HG02938 (cell line): ENCODE measurements at regions not wholly inside any gene's neighbourhood (a gene's known extent, or its start where the extent isn't known, plus 50 kb on each side); places are given as distances from the start of the nearest gene placed in this dataset.

ENCODE experiments used
- ATAC-seq: cut with Tn5 transposase; IDR thresholded peaks from one replicate; pipeline ENCODE4 v1.9.1; 2021; ENCODE audit warnings: mild to moderate bottlenecking, moderate library complexity; ENCODE audit not compliant: unreplicated experiment

DNA sequence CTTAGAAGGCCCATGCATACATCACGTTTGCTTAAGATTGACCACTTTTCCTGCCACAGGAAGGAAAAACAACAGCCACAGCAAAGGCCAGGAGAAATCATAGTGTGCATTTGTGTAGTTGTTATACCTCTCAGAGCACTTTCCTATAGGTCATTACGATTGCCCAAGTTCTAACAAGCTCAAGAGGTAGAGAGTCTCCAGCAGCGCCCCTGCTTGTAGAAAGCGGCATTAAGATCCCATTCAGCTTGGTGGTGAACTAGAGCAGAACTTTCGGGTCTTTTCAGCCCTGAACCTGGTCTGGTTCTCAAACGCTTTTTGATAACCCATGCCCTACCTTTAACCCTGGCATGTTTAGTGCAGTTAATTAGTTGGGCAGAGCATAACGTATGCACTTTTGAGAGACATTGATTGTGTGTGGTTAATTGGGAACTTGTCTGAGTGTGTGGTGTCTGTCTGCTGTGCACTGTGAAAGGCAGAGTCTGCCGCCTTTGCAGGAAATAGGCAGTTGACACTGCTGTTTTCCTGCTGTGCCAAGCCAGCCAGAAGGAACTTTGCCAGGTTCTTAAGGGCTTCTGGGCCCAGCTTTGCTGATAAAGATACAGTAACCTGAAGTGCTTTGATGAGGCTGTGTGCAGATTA is 109.9 kb upstream of the CLMP start:
- no peak for ATAC-seq

DNA sequence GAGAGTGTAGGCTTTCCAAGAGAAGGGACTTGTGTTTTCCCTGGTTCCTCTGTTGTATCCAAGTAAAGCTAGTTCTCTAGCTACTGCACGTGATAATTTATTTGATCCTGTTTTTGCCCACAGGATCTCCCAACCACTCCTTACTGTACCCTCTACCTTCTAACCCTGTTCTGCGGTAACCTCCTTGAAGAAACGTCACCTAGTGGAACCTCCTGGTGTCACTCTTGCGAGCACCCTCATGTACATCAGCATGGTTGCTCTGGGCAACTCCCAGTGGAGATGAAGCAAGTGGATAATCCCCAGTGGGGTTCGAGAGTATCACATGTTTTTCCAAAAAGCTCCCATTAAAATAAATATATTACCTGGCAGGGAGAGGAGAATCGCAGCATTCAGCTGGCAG is 108.9 kb upstream of the CLMP start:
- ATAC-seq: peak; percentile 31

DNA sequence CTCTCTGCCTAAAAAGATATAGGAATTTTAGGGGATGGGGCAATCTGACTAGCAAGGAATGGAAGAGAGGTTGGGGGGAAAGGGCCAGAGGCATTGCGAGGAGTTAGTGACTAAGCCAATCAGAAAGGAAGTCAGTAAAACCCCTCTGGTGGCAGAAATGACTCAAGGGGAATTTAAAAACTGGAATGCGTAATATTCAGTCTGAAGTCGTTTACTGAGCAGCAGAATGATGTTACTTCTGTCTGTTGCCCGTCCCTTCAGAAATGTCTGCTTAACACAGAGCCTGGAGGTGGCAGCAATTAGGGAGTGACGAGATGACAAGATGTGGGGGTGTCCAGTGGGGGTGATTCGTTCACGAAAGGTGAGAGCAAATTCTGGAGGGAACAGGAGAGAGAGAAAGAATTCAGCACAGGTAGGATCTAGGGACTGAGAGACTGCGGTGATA is 107.7 kb upstream of the CLMP start:
- peak; percentile 50 for ATAC-seq

DNA sequence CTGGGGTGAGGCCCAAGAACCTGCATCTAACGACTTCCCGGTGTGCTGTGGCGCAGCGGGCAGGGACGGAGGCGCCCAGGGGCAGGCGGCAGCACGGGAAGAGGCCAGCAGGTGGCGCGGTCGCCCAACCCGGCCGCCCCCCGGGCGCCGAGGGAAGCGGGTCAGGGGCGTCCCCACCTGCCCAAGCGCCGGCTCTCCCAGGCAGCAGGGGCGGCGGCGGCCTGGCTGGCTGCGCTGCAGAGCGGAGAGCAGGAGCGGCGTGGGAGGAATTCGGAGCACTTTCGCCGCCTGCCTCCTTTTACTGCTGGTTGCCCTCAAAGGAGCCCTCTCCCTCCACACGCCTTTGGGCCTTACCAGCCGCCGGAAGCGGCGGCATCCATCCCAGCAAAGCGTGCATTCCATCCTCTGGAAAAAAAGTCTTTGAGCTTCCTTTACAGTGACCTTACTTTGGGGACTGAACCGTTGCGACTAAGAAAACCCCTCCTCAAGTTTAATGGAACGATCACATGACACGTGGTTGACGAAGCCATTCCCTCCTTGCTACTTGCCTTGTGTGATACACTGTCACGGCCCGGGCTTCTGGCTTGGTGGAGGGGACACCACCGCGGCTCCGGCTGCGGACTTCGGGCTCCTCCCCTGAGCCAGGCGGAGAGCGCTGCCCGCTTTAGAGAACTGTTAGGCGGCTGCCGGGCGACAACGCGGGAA is 106.8 kb upstream of the CLMP start:
- no peak for ATAC-seq

DNA sequence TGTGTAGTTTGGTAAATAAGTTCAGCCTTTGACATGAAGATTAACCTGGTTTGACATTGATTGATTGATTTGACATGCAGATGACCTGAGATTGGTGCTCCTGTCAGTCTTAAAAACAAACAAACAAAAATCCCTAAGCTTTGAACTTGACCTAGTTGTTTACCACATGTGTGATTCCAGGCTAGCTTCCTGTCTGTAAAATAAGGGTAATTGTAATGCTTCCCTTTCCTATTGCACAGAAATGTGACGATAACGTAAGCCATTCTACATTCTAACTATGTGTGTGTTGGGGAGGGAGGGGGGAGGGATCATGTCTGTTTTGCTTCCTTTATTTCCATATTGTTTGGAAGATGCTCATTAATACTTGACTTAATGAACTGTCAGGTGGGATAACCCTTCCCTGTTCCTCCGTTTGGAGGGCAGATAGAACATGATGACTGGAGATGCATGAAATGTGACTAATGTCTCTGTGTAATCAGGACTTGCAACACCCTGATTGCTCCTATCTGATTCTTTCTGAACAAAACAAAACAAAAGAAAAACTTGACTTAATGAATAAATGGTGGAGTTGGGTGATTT is 106.1 kb upstream of the CLMP start:
- ATAC-seq: no peak

DNA sequence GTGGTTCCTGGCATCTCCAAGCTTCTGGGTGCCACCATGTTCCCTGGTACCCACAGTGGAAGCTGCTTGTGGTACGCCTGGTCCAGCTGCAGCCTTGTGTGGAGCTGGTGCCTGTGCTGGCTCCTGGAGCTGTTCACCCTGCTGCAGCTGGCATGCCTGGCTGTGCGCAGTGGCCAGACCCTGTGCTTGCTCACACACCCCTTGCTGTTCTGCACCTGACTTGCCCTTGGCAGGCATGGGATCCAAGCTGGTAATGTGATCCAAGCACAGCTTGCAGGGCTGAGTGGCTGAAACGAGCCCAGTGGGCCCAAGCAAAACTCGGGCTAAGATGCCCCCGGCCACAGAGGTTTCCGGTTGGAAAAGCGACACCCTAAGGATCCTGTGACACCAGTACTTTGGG is 104.7 kb upstream of the CLMP start:
- ATAC-seq: no peak

DNA sequence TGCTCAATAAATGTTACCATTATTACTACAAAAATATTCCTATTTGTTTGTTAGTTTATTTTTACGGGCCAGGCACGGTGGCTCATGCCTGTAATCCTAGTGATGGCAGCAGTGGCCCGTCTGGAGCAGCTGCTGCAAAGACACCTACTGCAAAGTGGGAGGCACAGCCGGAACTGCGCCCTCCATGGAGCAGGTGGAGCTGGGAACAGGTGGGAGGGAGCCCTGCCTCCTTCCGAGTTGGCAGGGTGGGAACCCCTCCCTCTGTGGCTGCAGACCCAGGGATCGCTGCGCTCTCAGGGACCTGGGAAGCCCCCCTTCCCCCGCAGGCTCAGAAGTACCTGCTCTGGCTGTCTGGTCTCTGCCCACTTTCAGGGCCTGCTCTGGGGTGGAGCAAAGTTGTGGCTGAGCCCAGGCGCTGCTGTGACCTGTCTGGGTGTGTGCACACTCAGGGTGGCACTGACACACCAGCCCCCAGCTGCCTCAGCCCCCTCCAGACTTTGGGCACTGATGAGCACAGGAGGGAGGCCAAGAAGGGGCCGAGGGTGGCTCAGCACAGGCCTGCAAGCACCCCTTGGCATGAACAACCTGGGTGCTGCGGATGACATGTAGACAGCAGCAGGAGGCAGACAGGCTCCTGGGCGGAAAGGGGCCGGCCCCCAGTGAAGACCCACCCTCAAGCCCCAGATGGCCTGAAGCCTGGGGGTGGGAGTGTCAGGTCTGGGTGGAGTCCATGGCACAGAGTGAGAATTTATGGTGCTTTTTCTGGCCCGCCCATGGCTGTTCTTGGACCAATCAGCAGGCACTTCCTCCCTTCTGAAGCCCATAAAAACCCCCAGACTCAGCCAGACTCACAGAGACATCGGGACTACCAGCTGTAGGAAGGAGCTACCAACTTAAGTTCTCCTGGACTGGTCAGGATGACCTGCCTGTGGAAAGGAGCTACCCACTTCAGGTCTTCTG is 103.7 kb upstream of the CLMP start:
- no peak for ATAC-seq

DNA sequence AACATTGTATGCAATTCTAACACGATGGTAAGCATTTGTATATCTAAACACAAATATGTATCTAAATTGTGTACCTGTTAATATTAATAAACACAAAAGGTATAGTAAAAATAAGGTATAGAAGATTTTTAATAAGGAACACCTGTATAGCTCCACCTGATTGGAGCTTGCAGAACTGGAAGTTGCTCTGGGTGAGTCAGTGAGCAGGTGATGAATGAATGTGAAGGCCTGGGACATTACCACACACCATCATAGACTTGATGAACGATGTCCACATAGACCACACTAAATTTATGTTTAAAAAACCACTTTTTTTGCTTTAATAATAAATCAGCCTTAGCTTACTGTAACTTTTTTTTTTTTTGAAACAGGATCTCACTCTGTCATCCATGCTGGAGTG is 97.6 kb upstream of the CLMP start:
- no peak for ATAC-seq

DNA sequence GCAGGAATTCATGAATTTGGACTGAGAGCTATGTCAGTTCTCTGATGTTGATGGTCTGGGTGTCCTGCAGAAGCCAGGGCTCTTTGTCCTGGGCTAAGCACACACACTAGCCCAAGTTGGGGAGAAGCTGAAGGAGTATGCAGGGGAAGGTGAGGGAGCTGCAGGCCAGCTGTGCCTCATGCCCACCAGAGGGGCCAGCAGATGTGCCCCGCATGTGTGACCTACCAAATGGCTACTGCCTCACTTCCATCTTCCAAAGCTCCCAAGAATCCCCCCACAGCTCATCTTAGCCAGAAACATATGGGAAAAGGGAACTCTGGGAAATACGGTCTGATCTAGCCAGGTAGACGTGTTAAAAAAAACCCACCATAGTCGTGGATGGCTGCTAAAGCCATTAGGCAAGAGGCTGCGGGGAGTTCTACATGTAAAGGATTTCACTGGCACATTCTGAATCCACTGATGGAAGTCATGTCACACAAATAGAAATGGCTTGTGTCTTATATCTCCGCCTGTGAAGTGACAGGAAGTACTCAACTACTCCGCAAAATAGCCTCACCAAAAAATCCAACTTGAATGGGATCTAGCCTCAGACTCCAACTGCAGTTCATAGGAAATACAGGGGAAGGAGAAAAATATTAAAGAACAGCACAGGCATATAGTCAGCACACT is 96.3 kb upstream of the CLMP start:
- ATAC-seq: no peak

DNA sequence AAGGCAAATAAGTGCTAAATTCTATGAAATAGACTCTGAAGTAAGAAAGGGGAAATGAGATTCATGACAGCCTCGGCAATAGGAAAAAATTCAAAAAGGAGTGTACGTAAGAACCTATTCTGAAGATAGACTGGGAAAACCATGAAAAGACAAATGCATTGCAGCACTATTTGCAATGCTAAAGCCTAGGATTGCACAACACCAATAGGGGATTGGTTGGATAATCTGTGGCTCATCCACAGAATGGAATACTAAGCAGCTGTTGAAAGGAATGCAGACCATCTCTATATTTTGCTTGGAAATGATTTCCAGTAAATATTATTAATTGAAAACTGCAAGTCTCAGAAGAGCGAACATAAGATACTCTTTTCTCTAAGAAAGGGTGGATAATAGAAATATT is 91.7 kb upstream of the CLMP start:
- no peak for ATAC-seq

DNA sequence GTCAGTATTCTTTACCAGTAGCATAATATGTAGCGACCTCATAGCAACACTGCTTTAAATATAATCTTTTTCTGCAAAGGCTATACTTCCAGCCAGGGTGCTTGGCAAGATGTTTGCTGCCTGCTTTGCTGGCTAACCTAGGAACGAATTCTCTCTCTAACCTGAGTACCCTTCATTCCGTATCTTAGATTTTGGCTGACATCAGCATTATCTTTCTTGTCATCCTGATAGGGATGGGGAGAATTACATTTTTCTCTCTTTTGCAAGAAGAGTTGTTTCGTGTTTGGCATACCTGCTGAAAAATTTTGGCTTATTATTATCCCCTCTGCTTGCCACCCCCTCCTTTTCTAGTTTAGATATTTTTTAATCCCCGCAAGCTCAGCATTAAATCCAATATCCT is 91.2 kb upstream of the CLMP start:
- ATAC-seq: no peak

DNA sequence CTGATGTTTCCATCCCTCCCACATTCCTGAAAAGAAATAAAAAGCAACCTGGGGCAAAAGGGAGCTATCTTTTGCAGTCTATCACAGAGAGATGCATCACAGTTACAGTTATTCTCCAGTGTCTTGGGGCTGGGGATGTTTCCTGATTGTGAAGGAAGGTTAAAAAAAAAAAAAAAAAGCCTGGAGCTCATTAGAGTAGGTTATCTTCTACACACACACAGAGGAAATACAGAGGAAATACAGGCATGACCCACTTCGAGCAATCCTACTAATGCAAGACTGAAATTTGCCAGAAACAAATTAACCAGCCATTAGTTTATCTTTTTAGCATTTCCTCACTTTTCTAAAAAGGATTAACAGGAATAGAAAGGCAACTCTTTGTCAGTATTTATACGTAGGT is 89.4 kb upstream of the CLMP start:
- no peak for ATAC-seq

DNA sequence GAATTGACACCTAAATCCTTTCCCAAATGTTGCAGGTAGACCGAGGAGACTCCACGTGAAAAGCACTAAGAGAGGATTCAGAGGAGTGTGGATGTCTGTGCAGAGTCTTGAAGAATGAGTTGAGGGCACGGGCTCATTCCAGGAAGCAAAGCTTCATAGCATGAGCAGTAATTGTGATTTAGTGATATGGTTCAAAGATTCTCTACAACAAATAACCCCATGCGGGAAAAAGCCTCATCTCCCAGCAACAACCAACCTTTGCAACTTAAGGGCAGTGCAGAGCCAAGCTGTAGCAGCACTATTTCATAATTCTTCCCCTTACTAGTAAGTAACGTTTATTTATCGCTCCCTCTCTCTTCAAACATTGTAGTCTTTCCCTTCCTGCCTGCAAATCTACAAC is 87.5 kb upstream of the CLMP start:
- ATAC-seq: no peak

DNA sequence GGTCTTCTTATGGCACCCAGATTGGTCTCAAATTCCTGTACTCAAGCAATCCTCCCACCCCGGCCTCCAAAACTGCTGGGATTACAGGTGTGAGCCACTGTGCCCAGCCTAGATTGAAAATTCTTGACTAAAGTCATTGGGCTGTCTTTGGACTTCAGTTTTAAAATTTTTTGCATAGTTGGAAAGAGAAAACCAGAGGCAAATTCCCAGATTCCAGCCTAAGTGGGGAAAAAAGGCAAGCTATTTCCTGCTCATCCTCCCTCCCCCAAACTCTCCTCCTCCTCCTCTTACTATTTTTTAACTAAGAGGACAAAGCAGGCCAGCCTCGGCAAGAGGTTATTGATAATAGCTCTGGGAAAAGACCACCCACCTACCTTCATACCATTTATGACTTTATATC is 78.6 kb upstream of the CLMP start:
- no peak for ATAC-seq

DNA sequence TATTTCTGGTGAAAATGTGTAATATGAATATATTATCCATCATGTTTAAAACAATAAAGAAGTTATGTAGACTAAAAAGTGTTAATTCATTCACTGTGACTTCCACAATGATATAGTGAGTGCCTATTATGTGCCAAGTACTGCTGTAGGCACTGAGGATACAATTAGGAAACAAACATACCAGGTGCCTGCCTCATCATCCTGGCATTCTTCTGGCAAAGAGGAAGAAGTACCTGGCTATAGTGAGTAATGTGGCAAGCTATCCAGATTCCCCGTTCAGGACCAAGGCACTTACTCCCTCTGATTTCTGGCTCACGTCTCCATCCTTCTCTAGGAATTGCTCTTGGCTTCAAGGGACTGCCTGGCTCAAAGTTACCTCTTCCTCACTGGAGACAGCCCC is 77.5 kb upstream of the CLMP start:
- no peak for ATAC-seq

DNA sequence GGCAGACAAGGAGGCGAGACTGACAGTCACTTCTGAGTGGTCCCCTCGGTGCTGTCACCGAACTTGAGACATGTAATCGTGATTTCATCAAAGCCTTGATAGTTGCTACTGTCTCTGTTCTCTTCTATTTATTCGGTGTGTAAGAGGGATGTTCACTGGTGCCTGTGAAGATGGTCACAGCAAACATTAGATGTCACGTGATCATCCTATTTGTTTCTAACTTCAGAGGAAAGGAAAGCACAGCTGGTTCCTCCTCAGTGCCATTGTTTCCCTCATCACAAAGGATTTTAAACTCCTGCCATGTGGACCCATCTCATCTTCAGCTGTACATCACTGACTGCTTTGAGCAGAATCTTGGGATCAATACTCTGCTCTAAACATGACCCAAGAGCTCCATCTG is 73.1 kb upstream of the CLMP start:
- no peak for ATAC-seq

DNA sequence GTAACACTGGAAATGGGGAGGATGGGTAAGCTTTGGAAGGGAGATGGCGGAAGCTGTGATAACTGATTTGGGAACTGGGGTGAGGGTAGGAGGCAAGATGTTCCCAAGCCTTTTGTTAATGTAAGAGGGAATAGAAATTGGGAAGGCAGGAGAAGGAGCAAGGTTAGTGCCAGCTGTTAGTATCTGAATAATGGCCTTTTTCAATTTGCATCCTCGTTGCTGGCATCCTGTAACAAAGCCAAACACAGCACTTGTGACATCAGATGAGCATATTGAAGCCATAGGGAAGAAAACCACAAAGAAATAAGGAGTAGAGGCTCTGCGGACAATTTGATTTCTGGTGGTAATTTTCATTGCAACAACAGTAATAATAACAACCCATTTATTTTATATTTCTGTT is 70.9 kb upstream of the CLMP start:
- ATAC-seq: no peak

DNA sequence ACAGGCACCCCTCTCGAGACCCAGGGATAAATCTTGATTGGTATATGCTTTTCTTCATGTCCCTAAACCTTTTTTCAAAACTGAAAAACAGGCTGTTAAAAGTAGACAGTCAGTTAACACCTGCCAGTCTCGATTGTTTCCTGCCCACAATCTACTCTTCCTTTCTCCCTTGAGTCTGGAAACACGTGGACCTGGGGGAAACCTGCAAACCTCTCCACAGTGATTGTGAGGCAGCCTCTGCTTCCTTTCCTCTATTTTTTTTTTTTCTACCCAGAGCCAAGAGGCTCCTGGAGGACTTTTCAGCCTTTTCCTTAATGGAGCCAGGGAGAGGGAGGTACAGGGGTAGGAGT is 69.4 kb upstream of the CLMP start:
- no peak for ATAC-seq

DNA sequence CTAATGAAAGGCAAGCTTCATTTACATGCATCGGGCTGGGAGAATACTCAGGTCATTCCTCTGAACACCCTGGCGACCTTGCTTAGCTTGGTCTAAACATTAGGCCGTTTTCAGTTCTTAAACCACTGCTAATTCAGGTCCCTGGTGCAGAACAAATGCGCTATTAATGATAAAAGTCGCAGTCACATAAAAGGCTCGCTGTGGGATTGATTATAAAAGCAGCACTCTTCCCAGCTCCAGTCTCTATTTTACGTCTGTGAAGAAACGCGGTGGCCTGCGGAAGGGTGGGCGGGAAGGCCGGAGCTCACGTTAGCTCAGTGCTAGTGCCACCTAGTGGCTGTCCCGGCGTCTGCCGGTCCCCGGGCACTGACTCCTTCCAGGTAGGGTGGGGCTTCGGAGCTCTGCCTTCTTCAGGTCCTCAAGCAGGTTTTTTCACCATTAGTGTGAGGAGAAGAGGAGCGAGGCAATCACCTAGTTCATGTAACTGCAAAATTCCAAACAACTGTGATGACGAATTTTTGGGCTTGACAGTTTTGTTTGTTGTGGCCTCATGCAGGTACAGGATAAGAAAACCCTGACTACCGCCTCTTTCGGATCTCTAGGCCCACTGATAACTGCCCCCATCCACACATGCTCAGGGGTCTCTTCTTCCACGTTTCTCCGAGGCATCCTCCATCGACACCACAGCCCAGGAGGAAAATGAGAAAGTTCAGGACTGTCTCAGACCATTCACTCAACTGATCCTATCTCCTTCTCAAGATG is 66.5 kb upstream of the CLMP start:
- no peak for ATAC-seq

DNA sequence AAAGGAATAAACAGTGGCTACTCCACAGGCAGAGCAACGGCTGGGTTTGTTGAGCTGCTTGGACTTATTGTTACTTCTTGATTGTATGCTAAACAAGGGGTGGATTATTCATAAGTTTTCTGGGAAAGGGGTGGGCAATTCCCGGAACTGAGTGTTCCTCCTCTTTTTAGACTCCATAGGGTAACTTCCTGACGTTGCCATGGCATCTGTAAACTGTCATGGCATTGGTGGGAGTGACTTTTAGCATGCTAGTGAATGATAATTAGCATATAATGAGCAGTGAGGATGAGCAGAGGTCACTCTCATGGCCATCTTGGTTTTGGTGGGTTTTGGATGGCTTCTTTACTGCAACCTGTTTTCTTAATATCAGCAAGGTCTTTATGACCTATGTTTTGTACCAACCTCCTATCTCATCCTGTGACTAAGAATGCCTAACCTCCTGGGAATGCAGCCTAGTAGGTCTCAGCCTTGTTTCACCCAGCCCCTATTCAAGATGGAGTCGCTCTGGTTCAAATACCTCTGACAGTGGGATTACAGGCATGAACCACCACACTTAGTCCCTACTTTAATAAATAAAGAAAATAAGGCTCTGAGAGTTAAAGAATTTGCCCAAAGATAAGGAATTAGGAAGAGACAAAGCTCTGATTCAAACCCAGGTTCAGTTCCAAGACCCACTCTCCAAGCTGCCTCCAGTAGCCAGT is 65.6 kb upstream of the CLMP start:
- ATAC-seq: no peak
